T-helper 1 cell treated with Interleukin-12 subunit alpha and Interleukin-12 subunit beta and Interleukin-4 antibody, amounts not matched to agents 30 ng/mL and 1 ng/mL, for 36 hours (primary cell): ENCODE measurements at regions not wholly inside any gene's neighbourhood (a gene's known extent, or its start where the extent isn't known, plus 50 kb on each side); places are given as distances from the start of the nearest gene placed in this dataset.

ENCODE experiments used
- intact Hi-C: fragments of 100-400 bp; cut with micrococcal nuclease; formaldehyde crosslinking; loops from one replicate; pipeline ENCODE4 v1.15.1; 2024

DNA sequence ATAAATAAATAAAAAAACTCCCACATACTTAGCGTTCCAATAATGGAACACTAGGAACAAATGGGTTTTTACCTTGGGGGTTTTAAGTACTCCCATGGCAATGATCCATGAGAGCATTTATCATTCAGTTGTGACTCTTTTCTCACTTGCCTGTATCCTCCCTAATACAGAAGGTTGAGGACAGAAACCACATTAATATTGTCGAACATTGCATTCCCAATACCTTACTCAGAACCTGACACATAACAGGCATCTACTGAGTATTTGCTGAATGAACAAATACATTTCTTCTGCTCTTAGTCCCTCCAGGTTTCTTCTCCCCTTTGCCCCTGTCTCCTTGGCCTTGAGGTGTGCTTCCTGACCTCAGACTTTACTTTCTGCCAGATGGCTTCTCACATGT lies 175.9 kb downstream of the CEMIP2 start:
- intact Hi-C loops: no loop called here

DNA sequence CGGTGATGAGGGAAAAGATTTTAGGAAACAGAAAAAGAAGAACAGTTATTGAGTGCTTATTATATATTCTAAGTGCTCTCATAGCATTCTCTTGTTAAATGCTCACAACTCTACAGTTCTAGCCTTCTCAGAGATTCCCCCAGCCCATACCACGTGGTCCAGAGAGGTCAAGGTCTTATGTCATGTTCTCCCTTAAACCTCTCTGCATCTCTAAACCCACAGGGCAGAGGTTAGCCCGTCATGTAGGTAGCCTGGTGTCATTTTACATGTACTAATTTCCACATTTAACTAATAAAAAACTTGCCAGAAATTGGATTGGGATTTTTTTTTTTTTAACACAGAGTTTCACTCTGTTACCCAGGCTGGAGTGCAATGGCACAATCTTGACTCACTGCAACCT lies 178.0 kb downstream of the CEMIP2 start:
- intact Hi-C loops: no loop called here

DNA sequence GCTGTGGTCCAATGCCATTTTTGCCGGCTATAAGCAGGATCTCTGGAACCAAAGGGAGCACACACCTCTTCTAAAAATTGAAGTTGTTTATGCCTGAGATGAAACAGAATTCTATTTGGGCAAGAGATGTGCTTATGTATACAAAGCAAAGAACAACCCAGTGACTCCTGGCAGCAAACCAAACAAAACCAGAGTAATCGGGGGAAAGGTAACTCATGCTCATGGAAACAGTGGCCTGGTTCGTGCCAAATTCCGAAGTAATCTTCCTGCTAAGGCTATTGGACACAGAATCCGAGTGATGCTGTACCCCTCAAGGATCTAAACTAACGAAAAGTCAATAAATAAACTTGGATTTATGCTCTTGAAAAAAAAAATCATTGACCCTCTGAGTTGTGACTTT lies 178.7 kb downstream of the CEMIP2 start:
- intact Hi-C loops: no loop called here

DNA sequence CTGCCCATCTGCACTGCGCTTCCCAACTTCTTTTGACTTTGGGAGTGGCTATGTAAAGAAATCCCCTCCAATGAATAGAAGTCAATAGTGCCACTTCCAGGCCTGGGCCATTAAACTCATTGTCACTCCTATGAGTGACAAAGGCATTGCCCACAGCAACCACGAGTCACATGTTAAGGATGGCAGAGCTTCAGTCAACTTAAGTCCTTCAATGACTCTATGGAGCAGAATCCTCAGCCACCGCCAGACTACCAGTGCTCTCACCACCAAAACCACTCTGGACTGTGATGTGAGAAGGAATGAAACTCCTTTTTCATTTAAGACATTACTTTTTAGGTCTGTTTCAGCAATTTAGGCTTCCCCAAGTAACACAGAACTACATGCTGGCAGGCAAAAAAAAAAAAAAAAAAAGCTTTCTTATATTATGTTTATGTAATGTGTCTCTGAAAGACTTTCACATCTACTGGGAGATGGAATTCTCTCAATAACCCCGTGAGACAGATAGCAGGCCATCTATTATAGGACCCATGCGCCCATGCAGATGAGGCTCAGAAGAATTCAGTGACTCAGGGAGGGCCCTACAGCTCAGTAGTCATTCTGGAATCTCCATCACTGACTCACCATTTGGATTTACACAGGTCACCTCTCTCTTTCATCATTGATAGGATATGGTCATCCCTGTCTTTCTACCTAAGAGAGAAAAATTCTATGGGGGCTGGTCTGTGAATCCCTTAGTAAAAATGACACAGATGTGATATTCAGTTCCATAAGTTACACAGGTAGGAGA lies 180.5 kb downstream of the CEMIP2 start:
- intact Hi-C loops: no loop called here

DNA sequence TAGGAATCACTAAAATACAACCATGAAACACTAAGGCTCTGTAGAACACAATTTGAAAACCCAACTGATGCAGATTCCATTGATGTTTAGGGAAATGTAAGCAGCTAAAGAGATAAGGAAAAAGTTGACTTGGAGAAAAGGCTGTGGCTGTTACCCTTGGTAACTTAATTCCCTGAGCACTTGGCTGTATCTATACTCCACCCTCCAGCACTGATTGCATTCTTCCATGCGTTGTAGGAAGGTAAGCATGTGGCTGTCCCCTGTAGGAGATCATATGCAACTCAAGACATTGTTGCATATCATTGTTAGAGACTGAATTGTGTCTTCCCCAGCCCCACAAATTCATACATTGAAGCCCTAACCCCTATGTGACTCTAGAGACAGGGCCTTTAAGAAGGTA lies 184.5 kb downstream of the CEMIP2 start:
- intact Hi-C loops: no loop called here

DNA sequence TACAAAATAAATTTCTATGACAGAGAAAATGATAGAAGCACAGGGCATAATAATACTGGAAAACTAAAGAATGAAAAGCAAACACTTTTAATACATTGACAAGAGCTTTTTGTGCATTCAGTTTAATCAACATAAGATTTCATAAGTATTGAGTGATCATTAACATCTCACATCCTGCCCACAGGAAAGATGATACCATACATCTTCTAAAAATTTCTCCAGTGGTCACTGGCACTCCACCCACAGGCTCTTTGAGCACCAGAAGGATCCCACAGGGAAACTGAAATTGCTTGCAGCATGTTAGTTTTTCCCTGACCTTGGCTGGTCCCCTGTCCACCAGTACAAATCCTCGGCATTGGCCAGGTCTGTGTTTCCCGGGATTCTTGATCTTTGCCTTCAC lies 186.0 kb downstream of the CEMIP2 start:
- intact Hi-C loops: no loop called here

DNA sequence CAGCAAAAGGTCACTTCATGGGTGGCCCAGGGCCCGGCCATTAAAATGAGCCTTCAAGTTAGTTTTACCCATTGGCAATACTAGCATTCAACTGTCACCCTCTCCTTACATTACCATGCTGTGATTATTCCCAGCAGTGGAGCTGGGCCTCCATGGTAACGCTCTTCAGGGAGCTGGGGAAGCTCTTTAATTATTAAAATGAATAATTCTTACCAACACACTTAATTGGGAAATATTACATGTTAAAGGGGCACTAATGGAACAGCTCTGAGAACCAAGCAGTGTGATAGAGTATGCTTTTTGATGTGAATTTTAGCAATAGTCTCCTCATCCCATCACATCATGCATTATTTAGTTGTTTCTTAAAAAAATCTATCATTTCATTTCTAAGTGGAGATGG lies 187.2 kb downstream of the CEMIP2 start:
- intact Hi-C loops: no loop called here

DNA sequence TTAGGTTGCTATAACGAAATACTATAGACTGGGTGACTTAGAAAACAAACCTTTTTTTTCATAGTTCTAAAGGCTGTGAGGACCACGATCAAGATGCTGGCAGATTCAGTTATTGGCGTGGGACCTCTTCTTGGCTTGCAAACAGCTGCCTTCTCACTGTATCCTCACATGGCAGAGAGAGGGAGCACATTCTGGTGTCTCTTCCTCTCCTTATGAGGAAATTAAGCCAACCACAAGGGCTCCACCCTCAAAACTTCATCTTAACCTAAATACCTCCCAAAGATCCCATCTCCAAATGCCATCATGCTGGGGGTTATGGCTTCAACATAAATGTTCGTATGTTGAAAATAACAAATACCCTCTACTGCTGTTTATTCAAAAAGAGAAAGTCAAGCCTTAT lies 197.1 kb downstream of the CEMIP2 start:
- intact Hi-C loops: no loop called here

DNA sequence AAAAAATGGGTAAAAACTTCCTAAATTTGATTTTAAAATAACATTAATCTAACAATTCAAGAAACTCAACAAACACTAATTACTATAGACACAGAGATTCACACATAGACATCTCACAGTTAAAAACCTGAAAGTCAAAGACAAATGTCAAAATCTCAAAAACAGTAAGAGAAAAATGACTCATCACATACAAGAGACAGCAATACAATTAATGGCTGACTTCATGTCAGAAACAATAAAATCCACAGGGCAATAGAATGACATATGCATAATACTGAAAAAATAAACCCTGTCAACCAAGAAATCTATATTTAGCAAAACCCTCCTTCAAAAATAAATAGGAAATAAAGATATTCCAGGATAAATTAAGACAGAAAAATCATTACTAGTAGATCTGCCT lies 200.4 kb downstream of the CEMIP2 start:
- intact Hi-C loops: no loop called here

DNA sequence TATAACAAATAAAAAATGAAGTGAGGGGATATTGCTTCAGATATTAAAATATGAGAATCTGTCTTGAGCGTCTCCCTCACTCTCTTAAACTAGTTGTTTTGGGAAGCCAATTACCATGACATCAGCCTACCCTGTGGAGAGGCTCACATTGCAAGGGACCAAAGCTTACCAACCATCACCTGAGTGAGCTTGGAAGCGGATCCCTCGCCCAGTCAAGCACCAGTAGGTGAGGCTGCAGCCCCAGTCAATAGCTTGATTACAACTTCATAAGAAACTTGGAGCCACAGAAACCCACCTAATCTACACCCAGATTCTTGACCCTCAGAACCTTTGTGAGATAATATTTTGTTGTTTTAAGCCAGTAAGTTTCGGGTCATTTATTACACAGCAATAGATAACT lies 206.2 kb downstream of the CEMIP2 start:
- intact Hi-C loops: no loop called here

DNA sequence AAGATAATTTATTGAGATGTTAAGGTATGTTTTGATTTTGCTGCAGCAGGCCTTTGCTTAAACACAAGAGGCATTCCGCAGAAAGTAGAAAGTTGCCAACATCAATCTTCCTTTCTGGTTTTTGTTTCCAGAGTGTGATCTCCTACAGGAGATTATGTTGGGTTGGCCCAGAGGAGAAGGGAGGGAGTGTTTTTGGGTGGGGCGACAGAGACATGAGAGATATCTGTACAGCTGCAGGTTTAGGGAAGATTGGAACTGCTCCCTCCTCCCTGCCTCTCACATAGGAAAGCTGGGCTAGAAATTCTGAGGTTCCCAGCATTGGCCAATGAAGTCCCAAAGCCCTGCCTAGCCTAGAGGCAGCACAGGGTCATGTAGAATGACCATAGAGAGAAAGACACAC lies 211.0 kb downstream of the CEMIP2 start:
- intact Hi-C loops: loop anchor here (10.0 kb wide), 1 partner anchor 57 kb away; no protein-coding TSS in a partner anchor

DNA sequence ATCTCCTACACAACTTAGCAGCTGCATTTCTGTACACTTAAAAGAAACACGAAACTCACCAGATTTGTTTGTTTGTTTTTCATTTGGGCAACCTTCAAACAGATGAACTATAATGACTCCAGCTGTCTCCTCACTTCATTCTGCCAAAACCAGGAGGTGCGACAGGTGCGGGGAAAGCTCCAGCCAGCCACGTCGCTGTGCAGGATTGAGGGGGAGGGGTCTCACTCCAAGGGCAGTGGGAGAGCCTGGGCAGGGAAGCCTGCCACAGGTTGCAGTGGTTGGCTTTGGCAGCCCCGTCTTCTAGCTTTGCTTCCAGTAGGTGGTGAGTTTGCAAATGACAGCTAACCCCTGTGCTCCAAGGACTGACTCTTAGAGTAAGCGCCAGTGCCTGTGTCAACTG lies 215.8 kb downstream of the CEMIP2 start:
- intact Hi-C loops: loop anchor here (10.0 kb wide), 1 partner anchor 62 kb away; no protein-coding TSS in a partner anchor

DNA sequence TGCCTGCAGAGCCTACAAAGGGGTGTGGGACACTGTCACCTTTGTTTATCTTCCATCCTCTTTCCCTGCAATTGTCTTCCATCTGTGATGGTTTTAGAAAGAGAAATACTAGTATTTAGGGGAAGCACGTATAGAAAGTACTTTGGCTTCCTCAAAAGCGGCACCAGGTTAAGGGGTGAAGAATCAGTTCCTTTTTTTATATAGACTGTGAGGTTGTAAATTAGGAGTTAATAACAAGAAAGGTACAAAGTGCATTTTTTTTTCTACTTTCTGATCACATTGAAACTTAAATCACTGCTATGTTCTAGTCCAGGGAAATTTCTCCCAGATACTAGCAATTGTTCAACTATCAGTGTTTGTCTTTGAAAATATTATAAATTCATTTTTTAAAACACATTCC lies 219.3 kb downstream of the CEMIP2 start:
- intact Hi-C loops: no loop called here

DNA sequence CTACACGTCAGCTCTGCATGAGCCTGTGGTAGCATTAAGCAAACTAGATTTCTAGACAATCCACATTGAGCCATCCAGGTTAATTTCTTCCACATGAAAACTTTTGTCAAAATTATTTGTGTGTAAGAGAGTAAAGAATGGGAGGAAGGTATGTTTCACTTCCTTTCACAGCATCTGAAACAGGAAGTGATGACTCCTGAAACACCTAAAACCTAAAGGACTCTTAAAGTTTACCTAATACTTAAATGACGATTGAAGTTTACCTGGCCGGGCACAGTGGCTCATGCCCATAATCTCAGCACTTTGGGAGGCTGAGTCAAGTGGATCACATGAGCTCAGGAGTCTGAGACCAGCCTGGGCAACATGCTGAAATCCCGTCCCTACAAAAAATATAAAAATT lies 223.8 kb downstream of the CEMIP2 start:
- intact Hi-C loops: no loop called here

DNA sequence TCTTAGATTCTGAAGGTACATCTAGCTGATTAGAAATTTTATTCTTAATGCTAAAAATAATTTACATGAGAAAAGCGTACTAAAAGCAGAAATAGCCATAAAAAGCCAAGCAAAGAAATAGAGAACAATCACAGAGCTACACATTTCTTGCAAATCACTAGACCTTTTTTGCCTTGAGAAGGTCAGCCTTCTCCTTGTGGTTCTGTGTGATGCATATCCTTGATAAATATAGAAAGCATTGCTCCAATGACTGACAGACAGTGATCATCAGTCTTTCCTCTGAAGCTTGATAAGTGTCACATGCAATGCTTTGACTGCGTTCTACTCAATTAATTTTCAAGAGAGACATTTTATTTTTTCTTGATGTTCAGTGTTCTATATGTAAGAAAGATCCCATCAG lies 226.9 kb downstream of the CEMIP2 start:
- intact Hi-C loops: no loop called here

DNA sequence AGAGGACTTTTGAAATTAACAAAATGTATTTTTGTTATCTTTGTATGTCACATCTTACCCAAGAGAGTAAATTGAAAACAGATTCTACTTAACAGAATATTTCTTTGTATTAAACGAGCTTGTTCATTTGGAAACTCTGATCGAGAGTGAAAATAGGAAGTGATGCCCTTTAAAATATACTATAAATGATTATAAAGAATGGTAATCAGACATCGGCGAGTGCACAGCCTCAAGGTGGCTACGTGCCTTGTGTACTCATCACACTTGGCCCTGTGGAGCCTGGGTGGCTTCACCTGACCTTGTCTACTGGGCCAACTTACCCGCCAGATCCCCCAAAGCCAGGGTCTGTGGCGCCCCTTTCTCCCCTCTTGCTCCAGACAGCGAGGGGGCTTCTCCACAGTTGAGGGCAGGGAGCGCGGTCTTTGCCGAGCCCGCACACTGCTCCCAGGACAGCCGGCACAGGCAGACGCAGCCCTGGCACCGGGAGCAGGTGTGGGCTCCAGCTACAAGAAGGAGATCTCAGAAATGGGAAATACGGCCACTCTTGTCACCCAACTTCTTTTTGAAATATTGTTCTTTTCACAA lies 243.2 kb downstream of the CEMIP2 start:
- intact Hi-C loops: no loop called here

DNA sequence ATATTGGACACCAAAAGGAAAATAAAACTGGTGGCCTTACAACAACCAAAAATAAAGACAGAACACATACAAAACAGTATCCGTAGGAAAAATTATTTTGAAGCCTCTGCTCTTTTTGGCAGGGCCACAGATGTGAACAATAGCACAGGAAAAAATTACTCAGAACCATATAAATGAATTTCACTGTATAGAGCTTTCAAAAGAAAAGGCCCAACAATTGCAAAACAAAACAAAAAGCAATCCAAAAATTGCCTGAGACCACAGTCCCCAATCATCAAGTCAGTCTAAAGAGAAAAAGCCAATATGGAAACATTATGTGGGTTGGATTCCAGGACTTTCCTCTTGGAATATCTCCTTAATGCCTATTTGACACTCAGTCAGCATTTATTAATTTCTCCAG lies 243.8 kb downstream of the CEMIP2 start:
- intact Hi-C loops: no loop called here

DNA sequence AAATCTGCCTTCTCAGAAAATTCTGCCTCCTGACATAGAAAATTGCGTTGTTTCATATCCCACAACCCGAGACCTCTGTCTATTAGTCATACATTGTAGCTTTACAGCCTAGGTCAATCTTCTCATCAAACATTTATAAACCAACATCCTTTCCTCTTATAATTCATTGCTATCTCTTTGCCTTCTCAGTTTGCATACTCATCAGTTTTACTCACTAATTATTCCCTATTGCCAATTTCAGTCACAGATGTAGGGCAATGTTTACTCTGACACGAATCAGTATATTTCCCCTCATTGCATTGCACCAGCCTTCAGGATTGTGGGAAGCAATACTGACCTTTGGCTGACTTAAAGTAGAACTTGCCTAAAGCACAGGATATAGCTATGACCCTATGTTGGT lies 247.2 kb downstream of the CEMIP2 start:
- intact Hi-C loops: no loop called here

DNA sequence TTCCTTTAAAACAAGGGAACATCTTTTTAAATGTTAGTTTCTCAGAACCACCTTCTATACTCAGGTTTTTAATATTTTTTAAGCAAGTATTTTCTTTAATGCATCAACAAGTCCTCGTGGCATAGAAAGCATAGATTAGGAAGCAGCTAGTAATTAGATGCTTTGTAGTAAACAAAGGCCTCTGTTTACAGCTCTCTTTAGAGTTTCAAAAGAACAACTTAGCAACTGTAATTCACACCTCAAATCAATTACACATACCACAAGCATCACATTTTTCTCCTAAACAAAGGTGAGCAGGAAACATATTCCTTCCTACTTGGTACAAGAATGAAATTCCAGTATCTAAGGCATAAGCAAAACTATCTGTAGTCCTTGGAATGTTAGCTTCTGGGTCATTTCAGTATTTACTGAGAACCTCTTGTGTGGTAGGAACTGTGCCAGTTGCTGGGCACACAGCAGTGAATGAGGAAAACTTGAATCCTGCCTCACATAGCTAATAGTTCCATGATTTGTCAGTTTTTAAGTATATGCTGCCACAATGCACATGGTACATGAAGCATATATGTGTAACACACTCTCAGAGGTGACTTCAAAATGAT lies 249.1 kb downstream of the CEMIP2 start:
- intact Hi-C loops: no loop called here

DNA sequence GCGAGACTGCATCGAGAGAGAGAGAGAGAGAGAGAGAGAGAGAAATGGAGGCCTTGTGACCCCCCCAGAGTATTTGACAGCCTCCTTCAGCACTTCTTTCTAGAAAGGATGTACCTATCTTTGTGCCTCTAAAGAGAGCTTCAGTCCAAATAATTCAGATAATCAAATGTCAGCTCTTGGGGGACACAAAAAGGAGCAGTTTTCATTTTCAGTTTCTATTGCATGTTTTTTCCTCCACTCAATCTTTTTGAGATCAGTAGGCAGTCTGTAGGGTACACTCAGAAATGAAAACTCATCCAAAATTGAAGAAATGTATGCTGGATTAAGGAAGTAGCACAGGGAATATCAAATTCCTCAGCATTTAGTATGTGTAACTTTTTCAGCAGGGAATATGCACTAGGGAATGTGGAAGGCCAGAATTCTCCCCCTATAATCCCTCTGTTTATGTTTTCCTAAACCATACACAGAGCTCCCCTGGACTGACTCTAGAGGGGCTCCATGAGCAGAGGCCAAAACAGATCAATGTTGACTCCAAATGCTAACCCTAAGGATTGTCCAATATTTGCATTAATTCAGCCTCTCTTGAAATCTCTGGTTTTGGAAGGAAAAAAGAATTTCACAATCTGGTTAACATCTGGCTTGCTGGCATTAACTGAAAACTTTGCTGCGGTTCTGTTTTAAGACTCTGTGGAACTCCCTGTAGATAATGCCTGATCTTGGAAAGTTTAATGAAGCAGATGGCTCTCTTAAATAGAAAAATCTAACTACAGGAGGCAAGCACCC lies 250.1 kb downstream of the CEMIP2 start:
- intact Hi-C loops: no loop called here

DNA sequence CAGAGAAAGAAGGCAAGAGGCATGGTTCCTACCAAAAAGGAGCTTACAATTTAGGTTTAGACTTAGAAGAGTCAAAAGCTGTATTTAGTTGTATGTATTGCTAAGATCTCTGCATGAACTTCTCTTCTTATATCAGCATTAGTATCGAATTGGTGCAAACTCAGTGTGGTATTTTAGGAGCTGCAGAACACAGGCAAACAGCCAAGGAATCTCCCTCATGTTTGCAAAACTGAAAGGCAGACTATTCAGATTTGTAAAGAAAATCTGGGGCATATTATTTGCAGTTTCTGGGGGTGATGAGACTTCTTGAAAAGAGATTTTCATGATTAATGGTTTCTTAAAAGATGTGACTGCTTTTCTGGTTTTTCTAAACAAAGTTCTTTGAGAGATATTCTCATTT lies 252.7 kb downstream of the CEMIP2 start:
- intact Hi-C loops: no loop called here

DNA sequence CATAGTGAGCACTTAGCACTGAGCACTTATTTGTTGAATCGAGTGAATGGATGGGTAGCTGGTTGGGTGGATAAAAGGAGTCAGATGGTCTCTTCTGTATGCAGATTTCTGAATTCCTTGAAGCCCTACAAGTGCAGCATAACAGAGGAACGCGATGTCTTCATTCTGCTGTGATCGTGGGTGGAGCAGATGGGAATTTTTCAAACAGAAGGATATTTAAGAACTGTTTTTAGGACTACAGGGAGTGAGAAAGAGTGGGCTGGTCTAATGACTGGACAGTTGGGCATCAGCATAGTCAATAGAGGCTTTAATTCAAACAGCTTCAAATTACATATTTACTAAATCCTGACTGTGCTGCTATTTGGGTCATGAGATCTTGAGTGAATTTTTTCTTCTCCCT lies 253.2 kb downstream of the CEMIP2 start:
- intact Hi-C loops: no loop called here
